GM20431 (cell line): ENCODE measurements at regions not wholly inside any gene's neighbourhood (a gene's known extent, or its start where the extent isn't known, plus 50 kb on each side); places are given as distances from the start of the nearest gene placed in this dataset.

Experiments used
- in situ Hi-C: fragments of 300-500 bp; cut with MseI, MboI; formaldehyde crosslinking; loops from one replicate; pipeline ENCODE4 v1.15.0; 2020; ENCODE audit warnings: low sequenced_read_pairs; ENCODE audit not compliant: unreplicated experiment

DNA sequence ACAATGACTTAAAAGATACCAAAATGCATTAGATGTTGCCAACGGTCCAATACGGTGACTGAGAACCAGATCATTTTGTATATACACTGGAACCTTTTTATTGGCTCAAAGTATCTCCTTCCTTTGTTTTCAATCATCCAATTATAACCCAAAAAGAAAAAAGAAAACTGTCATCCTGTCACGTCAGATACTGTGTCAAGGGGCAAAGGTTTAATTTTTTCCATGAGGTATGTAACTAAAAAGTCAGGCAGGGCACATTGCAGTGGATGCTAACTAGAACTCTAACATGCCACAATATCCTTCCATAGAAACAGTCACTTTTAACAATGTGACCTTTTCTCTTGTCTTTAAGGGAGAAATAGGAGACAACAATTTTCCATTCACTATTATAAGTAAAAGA is 267.6 kb upstream of the NEBL start:
- in situ Hi-C loops = no loop called here

DNA sequence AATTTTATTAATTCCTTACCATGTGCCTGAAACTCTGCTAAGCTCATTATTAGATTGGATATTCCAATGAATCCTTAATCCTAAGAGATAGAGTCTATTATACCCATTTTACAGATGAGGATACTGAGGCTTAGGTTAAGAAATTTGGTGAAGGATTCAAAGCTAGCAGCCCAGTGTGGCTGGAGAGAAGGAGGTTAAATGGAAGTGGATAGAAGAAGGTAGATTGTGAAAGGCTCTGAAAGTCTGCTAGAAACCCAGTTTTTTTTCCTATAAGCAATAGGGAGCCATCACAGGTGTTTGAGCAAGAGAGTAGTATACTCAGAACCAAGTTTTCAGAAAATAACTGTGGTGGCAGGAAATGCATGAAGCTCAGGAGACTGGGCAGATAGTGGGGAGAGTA is 265.8 kb upstream of the NEBL start:
- in situ Hi-C loops = no loop called here

DNA sequence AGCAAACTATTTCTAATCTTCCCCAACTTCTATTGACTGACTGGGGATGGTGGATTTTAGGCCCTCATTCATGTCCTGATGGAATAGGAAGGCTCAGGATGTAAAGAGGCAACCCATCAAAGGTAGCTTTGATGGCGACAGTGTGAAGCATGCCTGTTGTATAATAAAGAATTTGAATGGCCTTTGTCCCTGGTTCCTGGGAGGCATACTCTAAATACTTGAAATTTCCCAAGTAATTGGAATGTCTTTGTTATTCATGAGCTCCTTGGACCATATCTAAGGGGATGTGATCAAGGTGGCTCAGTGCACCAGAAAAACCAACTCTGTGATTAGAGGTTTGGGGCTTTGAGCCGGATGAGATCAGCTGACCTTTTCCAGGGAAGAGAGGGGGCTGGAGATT is 264.5 kb upstream of the NEBL start:
- in situ Hi-C loops = no loop called here

DNA sequence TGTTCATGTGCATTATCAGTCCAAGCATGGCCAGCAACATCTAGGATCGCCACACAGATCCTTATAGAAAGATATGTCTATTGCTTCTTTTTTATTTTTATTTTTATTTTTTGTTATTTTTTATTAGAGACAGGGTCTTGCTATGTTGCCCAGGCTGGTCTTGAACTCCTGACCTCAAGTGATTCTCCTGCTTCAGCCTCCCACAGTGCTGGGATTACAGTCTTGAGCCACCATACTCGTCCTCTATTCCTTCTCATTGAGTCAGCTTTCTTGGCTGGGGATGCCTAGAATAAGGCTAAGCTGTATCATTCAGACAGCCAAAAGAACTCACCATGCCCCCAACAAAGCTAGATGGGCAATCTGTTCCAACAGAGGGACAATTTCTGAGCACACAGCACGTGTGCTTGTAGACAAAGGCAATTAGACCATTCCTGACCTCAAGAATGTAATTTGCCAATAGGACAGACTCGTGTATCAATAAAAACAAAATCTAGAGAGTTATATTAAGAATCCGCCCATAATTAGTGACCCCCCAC is 264.0 kb upstream of the NEBL start:
- in situ Hi-C loops = no loop called here

DNA sequence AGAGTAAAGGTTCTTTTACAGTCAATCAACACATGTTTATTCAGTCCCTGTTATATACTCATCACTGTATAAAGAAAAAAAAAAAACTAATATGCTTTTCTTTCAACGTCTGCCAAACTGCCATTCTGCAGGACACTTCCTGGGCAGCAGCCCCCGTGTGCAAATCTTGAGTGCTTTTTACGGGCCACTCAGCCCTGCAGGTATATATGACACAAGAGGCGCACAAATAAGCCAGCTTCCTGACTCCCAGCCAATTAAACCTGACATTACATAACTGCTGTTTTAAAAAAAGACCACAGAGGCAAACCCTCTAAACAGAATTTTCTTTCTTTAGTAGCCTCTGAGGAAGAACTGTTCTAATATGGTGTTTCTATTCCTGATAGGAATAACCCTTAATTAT is 263.0 kb upstream of the NEBL start:
- in situ Hi-C loops = no loop called here

DNA sequence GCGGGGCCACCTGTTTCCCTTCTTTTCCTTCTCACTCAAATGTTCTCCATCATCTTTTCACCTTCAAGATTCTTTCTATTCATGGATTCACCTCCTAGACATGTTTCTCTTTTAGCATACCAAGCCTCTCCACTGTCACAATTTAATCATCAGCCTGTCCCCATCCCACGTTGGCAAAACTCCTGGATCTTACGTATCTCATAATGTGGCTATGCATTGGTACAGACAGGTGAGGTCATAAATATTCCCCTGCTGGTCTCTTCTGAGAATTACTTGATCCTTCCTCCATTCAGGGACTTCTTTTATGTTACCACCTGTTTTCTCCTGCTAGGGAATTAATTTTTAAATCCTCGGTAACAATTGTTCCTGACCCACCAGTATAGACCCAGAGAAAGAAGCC is 262.6 kb upstream of the NEBL start:
- in situ Hi-C loops = no loop called here

DNA sequence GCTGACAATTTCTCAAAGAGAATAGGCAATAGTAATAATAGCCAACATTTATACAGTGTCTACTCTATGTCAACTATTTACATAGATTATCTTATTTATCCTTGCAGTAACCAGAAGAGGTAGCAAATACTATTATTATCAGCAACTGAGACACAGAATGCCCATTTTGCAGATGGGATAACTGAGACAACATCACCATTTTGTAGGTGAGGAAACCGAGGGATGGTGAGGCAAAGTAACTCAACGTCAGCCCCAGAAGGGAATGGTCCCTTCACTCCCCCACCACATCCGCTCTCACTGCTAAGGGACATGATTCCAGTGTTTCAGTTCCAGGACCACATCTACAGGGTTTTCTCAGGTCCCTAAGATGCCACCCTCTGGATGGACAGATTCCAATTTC is 261.2 kb upstream of the NEBL start:
- in situ Hi-C loops = no loop called here

DNA sequence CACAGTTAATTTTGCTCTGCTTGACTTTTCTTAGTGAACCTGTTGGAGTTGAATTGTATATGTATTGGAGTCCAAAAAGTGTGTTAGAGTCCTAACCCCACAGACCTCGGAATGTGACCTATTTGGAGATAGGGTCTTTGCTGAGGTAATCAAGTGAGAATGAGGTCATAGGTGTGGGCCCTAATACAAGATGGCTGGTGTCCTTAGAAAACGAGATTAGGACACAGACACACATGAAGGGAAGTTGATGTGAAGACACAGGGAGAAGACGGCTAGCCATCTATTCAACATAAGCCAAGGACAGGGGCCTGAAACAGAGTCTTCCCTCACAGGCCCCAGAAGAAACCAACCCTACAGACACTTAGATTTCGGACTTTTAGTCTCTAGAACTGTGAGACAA is 260.6 kb upstream of the NEBL start:
- in situ Hi-C loops = no loop called here

DNA sequence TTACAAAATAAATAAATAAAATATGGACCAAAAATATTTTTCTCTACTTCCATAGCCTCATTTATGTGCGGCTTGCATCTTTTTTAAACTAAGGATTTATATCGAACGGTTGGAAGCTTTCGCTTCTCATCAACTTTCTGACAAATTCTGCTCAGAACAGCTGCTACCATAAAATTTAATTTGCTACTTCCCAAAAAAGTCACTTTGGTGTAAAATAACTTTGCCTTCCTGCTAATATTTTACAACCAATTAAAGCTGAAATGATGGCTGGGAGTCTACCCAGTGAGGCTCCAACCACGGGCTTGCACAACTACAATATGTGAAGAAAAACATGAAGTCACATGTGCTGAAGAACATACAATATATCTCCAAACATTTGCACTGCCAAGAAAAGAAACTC is 253.1 kb upstream of the NEBL start:
- in situ Hi-C loops = no loop called here

DNA sequence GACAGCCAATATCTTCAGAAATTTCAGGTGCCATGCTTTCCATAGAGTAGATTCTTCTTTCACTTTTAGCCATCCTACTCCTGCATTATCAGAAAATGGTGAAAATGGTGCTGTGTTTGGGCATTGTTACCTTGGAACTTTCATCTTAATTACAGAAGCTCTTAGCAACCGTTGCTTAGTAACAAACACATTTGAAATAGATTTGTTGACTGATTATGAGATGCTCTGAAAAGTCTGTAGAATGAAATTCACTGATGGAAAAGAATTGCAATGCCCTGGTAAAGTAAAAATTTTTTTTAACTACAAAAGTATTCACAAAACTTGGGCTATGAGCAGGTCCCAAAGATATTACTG is 249.3 kb upstream of the NEBL start:
- in situ Hi-C loops = no loop called here

DNA sequence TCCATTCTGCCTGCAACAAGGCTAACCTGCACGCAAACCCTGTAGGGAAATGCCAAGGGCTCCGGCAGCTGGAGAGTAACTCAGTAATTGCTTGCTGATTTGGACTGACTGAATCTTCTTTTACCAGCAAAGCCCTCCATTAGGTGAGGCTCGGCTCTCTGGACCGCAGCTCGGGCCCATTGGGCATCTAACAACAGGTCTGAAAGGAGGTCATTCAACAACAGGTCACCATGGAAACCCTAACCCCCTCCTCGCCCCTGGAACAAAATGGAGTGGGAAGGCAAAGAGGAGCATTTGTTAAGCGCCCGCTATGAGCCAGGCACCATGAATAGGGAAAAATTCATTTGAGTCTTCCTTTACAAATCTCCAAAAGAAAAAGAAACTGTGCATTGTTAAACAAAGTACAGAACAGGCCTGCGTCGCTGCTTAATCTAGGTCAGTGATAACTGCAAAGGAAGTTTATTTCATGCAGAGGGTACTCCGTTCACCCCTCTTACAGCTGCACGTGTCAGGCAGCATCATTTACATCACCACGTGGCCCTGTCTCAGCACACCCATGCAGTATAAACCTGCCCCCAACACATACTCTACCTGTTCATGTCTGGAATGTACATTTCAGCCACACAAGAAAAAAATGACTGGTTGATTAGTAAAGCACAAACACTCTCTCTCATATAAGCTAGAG is 248.8 kb upstream of the NEBL start:
- in situ Hi-C loops = no loop called here

DNA sequence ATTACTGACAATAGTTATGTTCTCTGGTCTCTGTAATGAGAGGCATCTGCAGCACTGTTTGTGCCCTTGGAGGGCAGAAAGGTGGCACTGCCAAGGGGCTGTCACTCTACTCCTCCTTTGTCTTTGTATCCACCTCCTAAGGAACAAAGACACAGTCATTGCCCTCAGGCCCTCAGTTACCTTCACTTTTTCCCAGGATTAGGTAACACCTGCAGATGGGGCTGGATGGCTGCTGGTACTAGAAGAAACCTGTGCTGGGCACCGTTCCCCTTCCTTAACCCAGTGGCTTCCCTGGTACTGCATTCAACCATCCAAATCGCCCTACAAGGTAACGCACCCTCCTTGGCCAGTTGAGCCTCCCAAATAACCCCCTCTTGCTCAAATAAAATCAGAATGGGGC is 246.9 kb upstream of the NEBL start:
- in situ Hi-C loops = no loop called here

DNA sequence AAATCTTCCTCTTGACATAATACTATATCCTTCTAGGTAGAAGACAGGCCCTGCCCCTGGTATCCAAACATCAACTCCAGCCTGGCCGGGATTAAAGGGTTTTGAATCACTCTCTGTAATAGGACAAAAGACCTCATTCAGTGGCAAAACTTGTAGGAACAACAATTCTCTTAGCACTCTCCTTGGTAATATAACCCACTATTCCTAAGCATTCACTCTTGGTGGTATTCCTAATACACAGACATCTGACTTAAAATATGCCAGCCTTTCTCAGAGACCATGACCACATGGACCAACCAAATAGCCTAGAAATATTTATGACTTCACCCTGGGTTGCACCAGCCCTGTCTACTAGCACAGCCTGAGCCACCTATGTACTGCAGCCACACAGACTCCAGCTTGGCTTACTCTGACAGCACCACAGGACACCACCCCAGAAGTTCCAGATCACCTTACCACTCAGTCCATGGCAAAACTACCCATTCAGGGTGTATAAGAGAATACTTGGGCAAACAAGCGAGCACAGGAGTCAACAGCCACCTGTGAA is 244.9 kb upstream of the NEBL start:
- in situ Hi-C loops = no loop called here

DNA sequence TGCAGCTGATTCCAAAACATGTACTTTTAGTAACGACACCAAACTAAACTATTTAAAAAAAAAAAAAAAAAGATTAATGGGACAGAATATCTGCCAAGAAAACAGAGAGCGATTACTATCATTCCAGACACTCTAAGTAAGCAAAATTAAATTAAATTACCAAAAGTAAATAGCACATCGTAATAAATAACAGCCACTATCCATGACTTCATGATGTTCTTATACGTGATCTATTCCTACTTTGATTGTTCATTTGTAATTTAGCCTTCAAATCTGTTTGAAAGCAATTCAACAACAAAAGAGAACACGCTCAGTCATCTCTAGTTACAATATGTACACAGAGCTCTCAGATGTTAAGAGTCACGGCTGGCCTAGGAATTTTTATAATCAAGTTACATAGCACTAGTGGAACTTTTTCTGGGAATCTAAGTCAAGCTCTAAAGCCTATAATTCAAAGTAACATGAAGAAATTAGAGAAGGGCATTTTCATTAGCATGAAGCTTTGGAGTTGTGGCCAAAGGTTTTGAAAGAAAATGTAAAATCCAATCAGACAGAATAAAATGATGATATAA is 241.7 kb upstream of the NEBL start:
- in situ Hi-C loops = no loop called here

DNA sequence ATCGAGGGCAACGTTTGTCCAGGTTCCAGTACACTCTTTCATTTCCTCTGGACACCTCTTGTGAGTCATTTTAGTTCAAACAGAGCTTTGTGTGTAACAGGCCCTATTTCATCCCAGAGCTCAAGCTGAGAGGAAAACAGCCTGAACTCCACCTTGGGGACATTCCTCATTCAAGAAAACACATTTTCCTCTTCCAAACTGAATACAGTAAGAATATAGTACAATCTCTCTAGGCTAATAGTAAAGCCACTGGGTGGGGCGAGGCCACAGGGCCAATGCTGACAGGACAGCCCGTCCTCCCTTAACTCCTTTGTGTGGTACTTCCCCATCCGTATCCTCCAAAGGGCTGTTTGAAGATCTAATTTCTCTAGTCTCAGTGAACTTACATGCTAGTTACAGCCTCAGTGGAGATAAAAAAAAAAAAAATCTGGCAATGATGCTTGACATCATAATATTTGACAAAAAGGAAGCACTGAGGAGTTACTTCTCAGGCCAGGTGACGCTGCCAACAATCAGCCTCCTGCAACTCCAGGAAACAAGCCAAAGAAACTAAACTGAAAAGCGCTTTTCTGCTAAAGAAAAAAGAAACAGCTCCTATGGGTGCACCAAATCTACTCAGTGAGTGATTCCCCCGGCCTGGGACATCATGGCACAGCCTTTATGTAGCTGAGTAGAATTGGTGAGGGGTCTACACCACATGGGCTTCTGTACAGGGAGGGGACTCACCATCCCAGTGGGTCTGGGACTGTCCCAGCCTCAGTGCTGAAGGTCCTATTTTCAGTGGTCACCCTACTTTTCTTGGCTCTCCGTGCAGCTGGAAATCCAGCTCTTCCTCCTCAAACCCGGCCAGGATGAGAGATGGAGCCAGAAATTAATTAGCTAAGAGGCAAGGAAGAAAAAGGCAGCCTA is 238.2 kb upstream of the NEBL start:
- in situ Hi-C loops = no loop called here

DNA sequence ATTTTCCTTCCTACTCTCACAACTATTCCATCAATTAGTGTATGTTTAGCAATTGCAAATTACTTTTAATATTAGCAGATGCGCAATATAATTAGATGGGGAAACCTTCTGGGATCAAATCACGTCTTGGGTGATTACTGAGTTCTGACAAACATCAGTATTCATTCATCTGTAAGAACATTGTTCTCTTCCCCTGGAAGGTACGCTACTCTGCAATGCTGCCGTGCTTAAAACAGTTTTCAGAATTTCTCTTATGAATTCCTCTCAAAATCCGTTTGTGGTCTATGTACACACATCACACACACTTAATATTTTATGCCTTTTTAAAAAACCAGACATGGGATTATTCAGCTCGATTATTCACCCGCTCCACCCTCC is 237.5 kb upstream of the NEBL start:
- in situ Hi-C loops = no loop called here

DNA sequence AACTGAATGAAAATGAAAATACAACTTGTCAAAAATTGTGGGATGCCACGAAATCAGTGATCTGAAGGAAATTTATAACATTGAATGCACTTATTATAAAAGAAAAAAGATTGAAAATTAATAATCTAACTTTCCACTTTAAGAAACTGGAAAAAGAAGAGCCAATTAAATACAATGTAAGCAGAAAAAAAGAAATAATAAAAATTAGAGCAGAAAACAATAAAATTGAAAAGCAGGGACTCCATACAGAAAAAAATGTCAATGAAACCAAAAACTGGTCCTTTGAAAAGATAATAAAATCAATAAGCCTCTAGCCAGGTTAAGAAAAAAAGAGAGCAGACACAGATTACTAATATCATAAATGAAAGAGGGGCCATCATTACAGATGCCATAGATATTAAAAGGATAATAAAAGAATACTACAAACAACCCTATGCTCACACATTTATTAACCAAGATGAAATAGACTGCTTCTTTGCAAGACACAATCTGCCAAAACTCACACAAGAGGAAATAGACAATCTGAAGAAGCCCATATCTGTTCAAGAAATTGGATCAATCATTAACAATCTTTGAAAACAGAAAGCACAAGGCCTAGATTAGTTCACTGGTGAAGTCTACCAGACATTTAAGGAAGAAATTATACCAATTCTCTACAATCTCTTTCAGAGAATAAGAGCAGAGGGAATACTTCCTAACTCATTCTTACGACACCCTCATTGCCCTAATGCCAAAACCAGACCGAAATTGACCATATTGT is 233.8 kb upstream of the NEBL start:
- in situ Hi-C loops = no loop called here

DNA sequence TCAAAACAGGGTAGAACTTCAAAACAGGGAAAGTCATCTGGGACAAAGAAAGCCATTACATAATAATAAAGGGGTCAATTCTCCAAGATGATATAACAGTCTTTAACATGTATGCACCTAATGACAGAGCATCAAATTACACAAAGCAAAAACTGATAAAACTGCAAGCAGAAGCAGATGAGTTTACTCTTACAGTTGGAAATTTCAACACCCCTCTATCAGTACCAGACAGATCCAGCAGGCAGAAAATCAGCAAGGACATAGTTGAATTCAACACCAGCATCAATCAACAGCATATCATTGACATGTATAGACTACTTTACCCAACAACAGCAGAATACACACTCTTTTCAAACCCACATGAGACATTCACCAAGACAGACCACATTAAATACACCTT is 233.0 kb upstream of the NEBL start:
- in situ Hi-C loops = no loop called here

DNA sequence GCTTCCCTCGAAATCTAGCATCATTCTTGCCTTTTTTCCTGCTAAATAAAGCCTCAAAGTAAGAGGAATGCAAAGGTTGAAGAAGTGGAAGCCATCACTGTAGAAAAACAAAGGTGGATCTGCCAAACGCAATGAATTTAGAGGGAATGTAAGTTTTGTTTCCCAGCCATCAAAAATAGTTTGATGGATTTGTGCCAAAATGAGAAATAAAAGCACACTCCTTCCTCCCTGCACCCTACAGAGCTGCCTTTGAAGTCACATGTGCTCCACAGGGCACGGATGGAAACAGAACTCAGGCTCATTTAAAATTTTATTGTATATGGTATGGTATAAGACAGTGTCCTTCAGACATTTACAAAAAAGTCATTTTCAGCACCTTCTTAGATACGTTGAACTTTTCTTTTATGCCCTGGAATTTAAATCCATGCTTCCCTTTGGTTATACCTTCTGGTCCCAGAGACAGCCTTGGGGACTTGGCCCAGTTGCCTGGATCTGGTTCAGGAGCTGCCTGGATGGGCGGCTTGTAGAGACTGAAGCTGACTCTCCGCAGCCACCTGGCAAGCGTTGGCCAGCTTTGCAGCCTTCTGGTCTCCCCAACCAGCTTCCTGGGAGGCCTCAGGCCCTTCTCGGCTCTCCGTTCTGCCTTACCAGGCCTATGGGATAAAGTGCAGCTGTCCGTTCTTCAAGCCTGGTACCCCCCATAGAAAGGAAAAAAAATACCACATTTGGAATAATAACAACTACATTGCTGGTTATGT is 228.5 kb upstream of the NEBL start:
- in situ Hi-C loops = no loop called here

DNA sequence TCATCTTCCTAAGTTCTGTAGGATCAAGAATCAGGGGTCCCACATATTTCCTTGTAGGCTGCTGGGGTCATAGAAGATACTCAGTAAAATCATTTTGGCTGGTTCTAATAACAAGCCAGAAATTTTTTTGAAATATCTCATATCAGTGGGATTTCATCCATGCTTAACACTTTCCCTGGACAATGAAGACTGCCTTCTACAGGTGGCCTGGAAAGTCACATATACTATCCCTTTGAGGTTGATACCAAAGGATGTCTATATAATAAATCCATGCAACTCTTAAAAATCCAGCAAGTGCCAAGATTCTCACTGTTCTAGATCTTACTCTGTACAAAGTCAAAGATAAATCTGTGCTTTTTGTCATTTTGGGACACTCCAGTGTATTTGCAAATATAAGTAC is 225.8 kb upstream of the NEBL start:
- in situ Hi-C loops = no loop called here
